ENCODE measurements at regions not wholly inside any gene's neighbourhood (a gene's known extent, or its start where the extent isn't known, plus 50 kb on each side); places are given as distances from the start of the nearest gene placed in this dataset.

GRCh38 chr2:120472891-120473309 is 127.0 kb downstream of the INHBB start:
- TF ChIP-seq POLR2AphosphoS5 (IDR thresholded peaks at IDR 0.05; ENCODE audit: low read length) (no peak), POLR2A (IDR thresholded peaks at IDR 0.05; ENCODE audit: low read depth, low read length) (no peak), KAT2A (conservative IDR thresholded peaks at IDR 0.05; ENCODE audit: control insufficient read depth, low read depth, low read length) (no peak), NR2F1 (conservative IDR thresholded peaks at IDR 0.05) (no peak), GABPA (IDR thresholded peaks at IDR 0.05; ENCODE audit: low read depth) (no peak), EGR1 (IDR thresholded peaks at IDR 0.05; ENCODE audit: borderline replicate concordance in 1 of 2, low read depth in 2 of 2, low read length in 2 of 2) (no peak), GATAD2B (conservative IDR thresholded peaks at IDR 0.05; ENCODE audit: low read depth) (no peak), CEBPB (IDR thresholded peaks at IDR 0.05; ENCODE audit: borderline replicate concordance in 1 of 2, low read depth in 2 of 2, low read length in 2 of 2) (no peak), EZH2 (IDR thresholded peaks at IDR 0.05; ENCODE audit: borderline replicate concordance, control insufficient read depth, low read depth, low read length) (no peak)

Data from GM12878 (cell line).